ENCODE measurements at regions not wholly inside any gene's neighbourhood (a gene's known extent, or its start where the extent isn't known, plus 50 kb on each side); places are given as distances from the start of the nearest gene placed in this dataset.

GRCh38 chrX:145549496-145549895 is 268.1 kb upstream of the SLITRK2 start:
- TF ChIP-seq CTCF (IDR thresholded peaks at IDR 0.05; ENCODE audit: low read length) (no peak), EZH2phosphoT487 (IDR thresholded peaks at IDR 0.05; ENCODE audit: low read length) (no peak), EZH2 (optimal IDR thresholded peaks at IDR 0.05; ENCODE audit: low read depth, low read length) (no peak)
